Esophagus squamous epithelium (tissue), 4 donors: ENCODE measurements at regions not wholly inside any gene's neighbourhood (a gene's known extent, or its start where the extent isn't known, plus 50 kb on each side); places are given as distances from the start of the nearest gene placed in this dataset.

ENCODE experiments used
- CTCF ChIP-seq, 6 experiments: fragments of 450-650 bp in 4 of 6; fragments of 200-600 bp in 2 of 6; sonication (generic) in 2 of 6; IDR thresholded peaks; one replicate each; pipeline ENCODE4 v1.5.1; 2016 to 2019; ENCODE audit warnings: antibody characterized with exemption in 6 of 6, mild to moderate bottlenecking in 4 of 6, moderate library complexity in 4 of 6
- POLR2A ChIP-seq, 4 donors: fragments of 450-650 bp; IDR thresholded peaks; one replicate each; pipeline ENCODE4 v1.6.1; 2017; ENCODE audit warnings: antibody characterized with exemption in 4 of 4, mild to moderate bottlenecking in 4 of 4, moderate library complexity in 3 of 4

DNA sequence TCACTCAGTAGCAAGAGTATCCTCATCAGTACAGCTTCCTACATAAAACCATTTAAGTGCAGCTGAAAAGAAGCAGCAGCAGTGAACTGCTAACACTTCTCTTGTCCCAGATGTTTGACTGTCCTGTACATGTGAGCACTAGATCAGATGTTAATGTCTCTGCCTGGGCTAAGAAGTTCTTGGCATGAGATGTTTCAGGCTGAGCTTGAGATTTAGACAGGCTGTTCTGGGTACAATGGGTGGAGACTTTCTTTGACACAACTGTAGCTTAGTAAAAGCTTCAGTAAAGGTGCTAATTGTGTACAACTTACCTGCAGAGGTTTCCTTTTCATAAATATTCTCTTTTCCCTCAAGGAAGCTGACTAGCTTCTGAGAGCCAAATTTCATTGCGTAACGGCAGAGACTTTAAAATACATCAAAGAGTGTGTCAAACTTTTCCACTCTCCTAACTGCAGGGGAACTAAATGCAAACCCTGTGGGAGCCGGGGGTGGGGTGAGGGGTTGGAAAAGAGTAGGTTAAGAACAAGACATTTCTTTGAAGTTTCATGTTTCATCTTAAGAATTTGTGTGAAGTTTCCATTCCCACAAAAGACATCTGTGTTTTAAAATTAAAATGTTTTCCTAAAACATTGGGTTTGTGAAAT, 82.1 kb upstream of the CCDC190 start:
- TF ChIP-seq POLR2A (IDR thresholded peaks at IDR 0.05) (no peak), CTCF (IDR thresholded peaks at IDR 0.05) (no peak)
